ENCODE measurements at regions not wholly inside any gene's neighbourhood (a gene's known extent, or its start where the extent isn't known, plus 50 kb on each side); places are given as distances from the start of the nearest gene placed in this dataset.

GRCh38 chrX:116267511-116268040, 97.0 kb downstream of the AGTR2 start:
- H3K4me1 Mint-ChIP-seq (ENCODE audit: unreplicated experiment): no peaks in the 10 kb centered on the region
- peaks cover 8% of the 10 kb centered on the region for H3K9me3 Mint-ChIP-seq (ENCODE audit: unreplicated experiment)
- H3K27me3 Mint-ChIP-seq (ENCODE audit: unreplicated experiment): no peaks in the 10 kb centered on the region
- H3K36me3 Mint-ChIP-seq (ENCODE audit: unreplicated experiment): no peaks in the 10 kb centered on the region
- no peak for TF ChIP-seq CTCF (IDR thresholded peaks at IDR 0.05)
- DNase-seq (ENCODE audit: extremely low spot score, unreplicated experiment): no peak
- H3K4me3 Mint-ChIP-seq (ENCODE audit: unreplicated experiment): no peak overlapping the region
- H3K27ac Mint-ChIP-seq (ENCODE audit: unreplicated experiment): no peak overlapping the region

- no peak overlapping the region for H3K27ac Mint-ChIP-seq (ENCODE audit: unreplicated experiment)
- H3K4me1 Mint-ChIP-seq (ENCODE audit: unreplicated experiment): peaks cover 13% of the 10 kb centered on the region
- no peaks in the 10 kb centered on the region for H3K27me3 Mint-ChIP-seq (ENCODE audit: unreplicated experiment)
- H3K9me3 Mint-ChIP-seq (ENCODE audit: unreplicated experiment): peaks cover 8% of the 10 kb centered on the region
- TF ChIP-seq CTCF (IDR thresholded peaks at IDR 0.05): no peak
- no peaks in the 10 kb centered on the region for H3K36me3 Mint-ChIP-seq (ENCODE audit: unreplicated experiment)
- H3K4me3 Mint-ChIP-seq (ENCODE audit: unreplicated experiment): no peak overlapping the region
- no peak for DNase-seq (ENCODE audit: extremely low spot score, unreplicated experiment)
Observed at GRCh38 chrX:116272322-116272721, 101.8 kb downstream of the AGTR2 start.

DNA sequence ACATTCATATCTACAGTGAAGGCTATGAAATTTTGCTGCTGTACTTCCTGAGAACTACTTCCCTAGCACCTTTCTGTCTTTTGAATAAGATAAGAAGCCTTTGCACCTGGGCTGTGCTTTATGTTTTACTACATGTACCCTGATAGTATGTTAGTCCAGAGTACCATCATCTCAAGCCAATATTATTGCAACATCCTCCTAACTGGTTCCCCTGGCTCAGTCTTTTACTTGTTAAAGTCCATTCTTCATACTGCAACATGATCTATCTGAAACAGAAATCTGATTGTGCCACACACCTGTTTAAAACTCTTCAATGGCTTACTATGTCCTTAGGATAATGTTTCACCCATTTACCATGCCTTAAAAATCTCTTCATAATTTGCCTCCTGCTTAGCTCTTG, 102.3 kb downstream of the AGTR2 start:
- Mint-ChIP-seq H3K27me3 (ENCODE audit: unreplicated experiment) (no peaks in the 10 kb centered on the region), H3K36me3 (ENCODE audit: unreplicated experiment) (no peaks in the 10 kb centered on the region), H3K9me3 (ENCODE audit: unreplicated experiment) (peaks cover 8% of the 10 kb centered on the region), H3K4me1 (ENCODE audit: unreplicated experiment) (peaks cover 17% of the 10 kb centered on the region), H3K4me3 (ENCODE audit: unreplicated experiment) (no peak overlapping the region), H3K27ac (ENCODE audit: unreplicated experiment) (no peak overlapping the region)
- no peak for DNase-seq (ENCODE audit: extremely low spot score, unreplicated experiment)
- no peak for TF ChIP-seq CTCF (IDR thresholded peaks at IDR 0.05)

DNA sequence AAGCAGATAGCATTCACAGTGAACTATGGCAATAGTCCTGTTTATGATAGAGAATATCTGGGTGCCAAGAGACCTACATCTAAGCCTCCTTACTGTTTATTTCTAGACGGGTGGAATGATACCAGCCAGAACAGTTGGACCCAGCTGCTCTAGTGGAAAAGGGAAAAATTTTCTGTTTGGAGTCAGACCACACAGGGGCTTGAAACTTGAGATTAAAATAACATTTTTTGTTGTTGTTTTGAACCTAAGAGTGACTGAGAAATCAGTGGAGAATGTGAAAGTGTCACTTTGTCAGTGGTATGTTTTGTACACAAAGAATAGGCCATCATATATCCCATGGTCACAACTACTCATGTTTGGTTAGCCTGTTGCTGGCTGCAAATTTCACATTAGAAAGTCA, 105.7 kb downstream of the AGTR2 start:
- no peak for TF ChIP-seq CTCF (IDR thresholded peaks at IDR 0.05)
- H3K36me3 Mint-ChIP-seq (ENCODE audit: unreplicated experiment): no peaks in the 10 kb centered on the region
- H3K27me3 Mint-ChIP-seq (ENCODE audit: unreplicated experiment): no peaks in the 10 kb centered on the region
- H3K27ac Mint-ChIP-seq (ENCODE audit: unreplicated experiment): no peak overlapping the region
- H3K4me1 Mint-ChIP-seq (ENCODE audit: unreplicated experiment): peaks cover 17% of the 10 kb centered on the region
- peaks cover 4% of the 10 kb centered on the region for H3K9me3 Mint-ChIP-seq (ENCODE audit: unreplicated experiment)
- no peak for DNase-seq (ENCODE audit: extremely low spot score, unreplicated experiment)
- H3K4me3 Mint-ChIP-seq (ENCODE audit: unreplicated experiment): no peak overlapping the region

GRCh38 chrX:116277351-116278225, 107.0 kb downstream of the AGTR2 start:
- no peak for DNase-seq (ENCODE audit: extremely low spot score, unreplicated experiment)
- TF ChIP-seq CTCF (IDR thresholded peaks at IDR 0.05): no peak
- no peaks in the 10 kb centered on the region for H3K27me3 Mint-ChIP-seq (ENCODE audit: unreplicated experiment)
- H3K27ac Mint-ChIP-seq (ENCODE audit: unreplicated experiment): peak overlapping the region; percentile 35
- no peaks in the 10 kb centered on the region for H3K9me3 Mint-ChIP-seq (ENCODE audit: unreplicated experiment)
- H3K36me3 Mint-ChIP-seq (ENCODE audit: unreplicated experiment): no peaks in the 10 kb centered on the region
- H3K4me1 Mint-ChIP-seq (ENCODE audit: unreplicated experiment): peaks cover 17% of the 10 kb centered on the region
- H3K4me3 Mint-ChIP-seq (ENCODE audit: unreplicated experiment): no peak overlapping the region
